Mucosa of rectum (tissue), 2 donors: ENCODE measurements at regions not wholly inside any gene's neighbourhood (a gene's known extent, or its start where the extent isn't known, plus 50 kb on each side); places are given as distances from the start of the nearest gene placed in this dataset.
"Not testable (repeated sequence)": the region's sequence is repeated elsewhere in the genome, so short reads cannot be mapped to it uniquely, and the experiment has no call there.

Experiments used
- H3K27ac ChIP-seq, 2 donors: one replicate each; pipeline ENCODE4 v1.7.0; 2013; ENCODE audit warnings: inconsistent platforms in 2 of 2, low read depth in 2 of 2, low read length in 2 of 2
- H3K27me3 ChIP-seq, 2 donors: one replicate each; pipeline ENCODE4 v1.7.0; 2013; ENCODE audit warnings: low read length in 2 of 2; ENCODE audit not compliant: control insufficient read depth in 2 of 2, insufficient read depth in 2 of 2
- H3K36me3 ChIP-seq, 2 donors: one replicate each; pipeline ENCODE4 v1.7.0; 2013; ENCODE audit warnings: low read length in 2 of 2; ENCODE audit not compliant: control insufficient read depth in 2 of 2, insufficient read depth in 2 of 2
- H3K4me1 ChIP-seq, 2 donors: one replicate each; pipeline ENCODE4 v1.7.0; 2013; ENCODE audit warnings: low read length in 2 of 2, mild to moderate bottlenecking in 1 of 2; ENCODE audit not compliant: control insufficient read depth in 2 of 2, insufficient read depth in 2 of 2
- H3K4me3 ChIP-seq, 2 donors: one replicate each; pipeline ENCODE4 v1.7.0; 2013; ENCODE audit warnings: low read length in 2 of 2
- H3K9ac ChIP-seq, 2 donors: one replicate each; pipeline ENCODE4 v1.7.0; 2013; ENCODE audit warnings: low read length in 2 of 2, low read depth in 1 of 2, mild to moderate bottlenecking in 1 of 2
- H3K9me3 ChIP-seq, 2 donors: one replicate each; pipeline ENCODE4 v1.7.0; 2013; ENCODE audit warnings: low read length in 2 of 2; ENCODE audit not compliant: control insufficient read depth in 2 of 2
- donor health status: healthy.
- donor health status: Normal muscosa, but diverticular disease.

DNA sequence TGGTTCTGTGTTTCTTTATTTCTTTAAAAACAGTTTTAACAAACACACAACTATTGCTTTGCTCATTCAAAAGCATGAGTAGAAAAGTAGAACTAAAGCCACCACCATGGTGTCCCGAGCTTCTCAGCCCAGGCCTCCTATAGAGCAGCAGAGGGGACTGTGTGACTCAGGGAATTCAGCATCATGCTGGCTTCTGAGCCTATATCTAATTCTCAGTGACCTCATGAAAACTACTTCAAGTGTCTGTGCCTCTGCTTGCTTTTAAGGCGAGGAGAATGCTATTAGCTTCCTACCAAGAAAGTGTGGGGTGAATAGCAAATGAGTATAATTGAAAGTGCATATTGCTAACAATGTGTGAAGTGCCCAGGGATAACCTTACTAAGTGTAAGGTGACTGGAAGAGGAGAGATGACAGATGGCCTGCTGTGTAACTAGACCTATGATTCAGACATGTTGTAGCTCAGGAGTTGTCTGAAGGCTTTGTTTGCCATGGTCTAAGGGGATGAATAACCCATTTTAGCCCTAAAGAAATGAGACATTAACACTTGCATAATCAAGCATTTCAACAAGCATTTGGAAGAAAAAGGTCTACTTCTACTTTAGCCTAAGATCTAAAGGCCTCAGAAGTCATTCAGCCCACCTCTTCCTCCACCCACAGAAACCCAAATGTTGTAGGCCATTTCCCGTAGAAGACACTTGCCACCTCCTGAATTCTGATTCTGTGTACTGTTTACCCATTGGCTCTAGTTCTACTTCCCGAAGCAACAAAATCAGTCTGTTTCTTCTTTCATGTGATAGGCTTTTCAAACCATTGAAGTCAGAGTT lies 121.5 kb upstream of the ARG1 start:
- Histone ChIP-seq H3K4me3 (no peak overlapping the region), H3K9ac (no peak overlapping the region), H3K9me3 (no peaks in the 10 kb centered on the region), H3K36me3 (no peaks in the 10 kb centered on the region), H3K4me1 (no peaks in the 10 kb centered on the region), H3K27me3 (no peaks in the 10 kb centered on the region), H3K27ac (no peak overlapping the region)

GRCh38 chr6:131453803-131454202 lies 119.2 kb upstream of the ARG1 start:
- Histone ChIP-seq H3K4me1 (no peaks in the 10 kb centered on the region), H3K4me3 (no peak overlapping the region), H3K27ac (no peak overlapping the region), H3K9ac (no peak overlapping the region), H3K9me3 (no peaks in the 10 kb centered on the region), H3K27me3 (no peaks in the 10 kb centered on the region), H3K36me3 (no peaks in the 10 kb centered on the region)

GRCh38 chr6:131456565-131456964 lies 116.5 kb upstream of the ARG1 start:
- H3K27me3 ChIP-seq = no peaks in the 10 kb centered on the region
- no peak overlapping the region for H3K27ac ChIP-seq
- no peaks in the 10 kb centered on the region for H3K9me3 ChIP-seq
- no peaks in the 10 kb centered on the region for H3K4me1 ChIP-seq
- no peak overlapping the region for H3K9ac ChIP-seq
- no peak overlapping the region for H3K4me3 ChIP-seq
- no peaks in the 10 kb centered on the region for H3K36me3 ChIP-seq

DNA sequence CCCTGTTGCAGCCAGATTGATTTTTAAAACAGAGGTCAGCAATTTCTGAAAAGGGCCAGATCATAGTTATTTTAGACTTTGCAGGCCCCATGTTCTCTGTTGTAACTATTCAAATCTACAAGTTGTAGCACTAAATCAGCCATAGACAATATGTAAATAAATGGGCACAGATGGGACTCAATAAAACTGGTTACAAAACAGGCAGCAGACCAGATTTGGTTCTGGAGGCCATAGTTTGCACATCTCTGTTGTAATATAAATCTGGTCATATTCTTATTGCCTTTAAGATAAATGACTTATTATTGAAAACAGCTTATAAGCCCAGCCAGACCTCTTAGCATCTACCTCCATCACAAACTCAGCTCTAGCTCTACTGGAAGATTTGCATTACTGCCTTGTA lies 114.0 kb upstream of the ARG1 start:
- no peak overlapping the region for H3K4me3 ChIP-seq
- no peaks in the 10 kb centered on the region for H3K4me1 ChIP-seq
- no peaks in the 10 kb centered on the region for H3K36me3 ChIP-seq
- no peaks in the 10 kb centered on the region for H3K27me3 ChIP-seq
- H3K9me3 ChIP-seq = no peaks in the 10 kb centered on the region
- no peak overlapping the region for H3K27ac ChIP-seq
- no peak overlapping the region for H3K9ac ChIP-seq

- Histone ChIP-seq H3K36me3 (no peaks in the 10 kb centered on the region), H3K9ac (no peak overlapping the region), H3K4me1 (no peaks in the 10 kb centered on the region), H3K27me3 (no peaks in the 10 kb centered on the region), H3K9me3 (no peaks in the 10 kb centered on the region), H3K4me3 (no peak overlapping the region), H3K27ac (no peak overlapping the region)
Observed at GRCh38 chr6:131460614-131461000, 112.4 kb upstream of the ARG1 start.

GRCh38 chr6:131469130-131469529 lies 103.9 kb upstream of the ARG1 start:
- H3K27me3 ChIP-seq = no peaks in the 10 kb centered on the region
- H3K4me3 ChIP-seq = no peak overlapping the region
- no peaks in the 10 kb centered on the region for H3K36me3 ChIP-seq
- H3K4me1 ChIP-seq = no peaks in the 10 kb centered on the region
- no peaks in the 10 kb centered on the region for H3K9me3 ChIP-seq
- no peak overlapping the region for H3K9ac ChIP-seq
- H3K27ac ChIP-seq = no peak overlapping the region

DNA sequence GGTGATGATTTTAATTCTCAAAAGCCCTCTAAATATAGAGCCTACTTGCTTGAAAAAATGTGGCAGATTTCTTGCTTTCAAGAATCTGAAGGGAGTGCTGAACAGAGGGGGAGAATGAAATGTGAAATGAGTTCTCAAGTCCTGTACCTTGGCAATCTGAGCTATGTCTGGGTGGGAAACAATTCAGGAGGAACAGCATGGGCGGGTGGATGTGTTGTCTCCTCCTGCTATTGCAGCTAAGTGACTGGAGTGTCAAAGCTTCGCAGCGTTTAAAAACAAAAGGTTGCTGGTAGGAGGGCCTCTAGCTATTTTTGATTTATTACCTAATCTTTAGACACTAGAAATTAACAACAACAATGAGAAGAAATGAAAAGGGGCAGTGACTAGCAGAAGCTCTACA lies 102.5 kb upstream of the ARG1 start:
- no peak overlapping the region for H3K4me3 ChIP-seq
- H3K9me3 ChIP-seq = peaks cover 0 to 2% of the 10 kb centered on the region in 2 donors
- H3K27ac ChIP-seq = no peak overlapping the region
- H3K4me1 ChIP-seq = no peaks in the 10 kb centered on the region
- H3K27me3 ChIP-seq = no peaks in the 10 kb centered on the region
- no peak overlapping the region for H3K9ac ChIP-seq
- no peaks in the 10 kb centered on the region for H3K36me3 ChIP-seq

- H3K9me3 ChIP-seq = peaks cover 0 to 2% of the 10 kb centered on the region in 2 donors
Observed at GRCh38 chr6:131471331-131471730, 101.7 kb upstream of the ARG1 start.

DNA sequence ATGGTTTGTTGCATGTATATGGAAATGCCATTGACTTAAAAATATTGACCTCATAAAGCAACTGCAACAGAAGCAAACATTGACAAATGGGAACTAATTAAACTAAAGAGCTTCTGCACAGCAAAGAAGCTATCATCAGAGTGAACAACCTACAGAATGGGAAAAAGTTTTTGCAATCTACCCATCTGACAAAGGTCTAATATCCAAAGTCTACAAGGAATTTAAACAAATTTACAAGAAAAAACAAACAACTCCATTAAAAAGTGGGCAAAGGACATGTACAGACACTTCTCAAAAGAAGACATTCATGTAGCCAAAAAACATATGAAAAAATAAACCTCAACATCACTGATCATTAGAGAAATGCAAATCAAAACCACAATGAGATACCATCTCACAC lies 99.7 kb upstream of the ARG1 start:
- not testable (repeated sequence) for H3K4me3 ChIP-seq, H3K27ac ChIP-seq, H3K9me3 ChIP-seq, H3K9ac ChIP-seq, H3K27me3 ChIP-seq, H3K4me1 ChIP-seq, H3K36me3 ChIP-seq

More at GRCh38 chr6:131471331-131471730, 101.7 kb upstream of the ARG1 start:
- Histone ChIP-seq H3K4me1 (no peaks in the 10 kb centered on the region), H3K4me3 (no peak overlapping the region), H3K27ac (no peak overlapping the region), H3K27me3 (no peaks in the 10 kb centered on the region), H3K36me3 (no peaks in the 10 kb centered on the region), H3K9ac (no peak overlapping the region)

DNA sequence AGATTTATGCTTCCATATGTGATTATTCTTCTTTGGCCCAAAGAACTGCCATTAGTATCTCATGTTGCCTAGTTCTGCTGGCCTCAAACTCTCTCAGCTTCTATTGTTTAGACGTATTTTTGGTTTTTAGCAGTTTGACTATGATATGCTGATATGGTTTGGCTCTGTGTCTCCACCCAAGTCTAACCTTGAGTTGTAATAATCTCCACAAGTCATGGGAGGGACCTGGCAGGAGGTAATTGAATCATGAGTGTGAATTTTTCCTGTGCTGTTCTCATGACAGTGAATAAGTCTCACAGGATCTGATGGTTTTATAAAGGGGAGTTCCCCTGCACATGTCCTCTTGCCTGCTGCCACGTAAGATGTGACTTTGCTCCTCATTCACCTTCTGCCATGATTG lies 96.7 kb upstream of the ARG1 start:
- Histone ChIP-seq H3K9me3 (peaks cover 0 to 2% of the 10 kb centered on the region in 2 donors), H3K27me3 (no peaks in the 10 kb centered on the region), H3K36me3 (no peaks in the 10 kb centered on the region), H3K27ac (no peak overlapping the region), H3K4me1 (peaks cover 0 to 12% of the 10 kb centered on the region in 2 donors), H3K4me3 (no peak overlapping the region), H3K9ac (no peak overlapping the region)
